ENCODE measurements at regions not wholly inside any gene's neighbourhood (a gene's known extent, or its start where the extent isn't known, plus 50 kb on each side); places are given as distances from the start of the nearest gene placed in this dataset.

GRCh38 chr10:61130366-61130765 lies 186.4 kb upstream of the RHOBTB1 start:
- TF ChIP-seq CTCF (IDR thresholded peaks at IDR 0.05) (no peak), POLR2A (IDR thresholded peaks at IDR 0.05) (no peak)

Measured in uterus (tissue), 2 donors.